LNCaP clone FGC (cell line): ENCODE measurements at regions not wholly inside any gene's neighbourhood (a gene's known extent, or its start where the extent isn't known, plus 50 kb on each side); places are given as distances from the start of the nearest gene placed in this dataset.
A peak's percentile ranks its signal among the peaks of the same experiment; 100 is the strongest.

Source experiments
- DNase-seq: peaks from one replicate; pipeline ENCODE4 v3.0.0-alpha.2; 2011; ENCODE audit warnings: low read depth
- H3K4me3 ChIP-seq: 2 replicates; pipeline ENCODE4 v1.5.1; 2011; ENCODE audit warnings: mild to moderate bottlenecking, low read depth, low read length, control low read depth
- TF ChIP-seq, protein P1 (sequence below): IDR thresholded peaks from 2 replicates; pipeline ENCODE4 v1.5.1; 2012; ENCODE audit warnings: mild to moderate bottlenecking; ENCODE audit not compliant: control insufficient read depth, insufficient read depth; ENCODE audit errors: extremely low read depth

GRCh38 chr11:80214413-80214812 is 773.6 kb upstream of the TENM4 start:
- no peak overlapping the region for H3K4me3 ChIP-seq
- TF ChIP-seq, protein P1, sequence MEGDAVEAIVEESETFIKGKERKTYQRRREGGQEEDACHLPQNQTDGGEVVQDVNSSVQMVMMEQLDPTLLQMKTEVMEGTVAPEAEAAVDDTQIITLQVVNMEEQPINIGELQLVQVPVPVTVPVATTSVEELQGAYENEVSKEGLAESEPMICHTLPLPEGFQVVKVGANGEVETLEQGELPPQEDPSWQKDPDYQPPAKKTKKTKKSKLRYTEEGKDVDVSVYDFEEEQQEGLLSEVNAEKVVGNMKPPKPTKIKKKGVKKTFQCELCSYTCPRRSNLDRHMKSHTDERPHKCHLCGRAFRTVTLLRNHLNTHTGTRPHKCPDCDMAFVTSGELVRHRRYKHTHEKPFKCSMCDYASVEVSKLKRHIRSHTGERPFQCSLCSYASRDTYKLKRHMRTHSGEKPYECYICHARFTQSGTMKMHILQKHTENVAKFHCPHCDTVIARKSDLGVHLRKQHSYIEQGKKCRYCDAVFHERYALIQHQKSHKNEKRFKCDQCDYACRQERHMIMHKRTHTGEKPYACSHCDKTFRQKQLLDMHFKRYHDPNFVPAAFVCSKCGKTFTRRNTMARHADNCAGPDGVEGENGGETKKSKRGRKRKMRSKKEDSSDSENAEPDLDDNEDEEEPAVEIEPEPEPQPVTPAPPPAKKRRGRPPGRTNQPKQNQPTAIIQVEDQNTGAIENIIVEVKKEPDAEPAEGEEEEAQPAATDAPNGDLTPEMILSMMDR = no peak
- no peak for DNase-seq

- no peak overlapping the region for H3K4me3 ChIP-seq
- TF ChIP-seq, protein P1 = no peak
- DNase-seq = no peak
Observed at GRCh38 chr11:80211673-80212072, 770.8 kb upstream of the TENM4 start.

- no peak for DNase-seq
- TF ChIP-seq, protein P1 = no peak
Observed at GRCh38 chr11:80204021-80204420, 763.2 kb upstream of the TENM4 start.

DNA sequence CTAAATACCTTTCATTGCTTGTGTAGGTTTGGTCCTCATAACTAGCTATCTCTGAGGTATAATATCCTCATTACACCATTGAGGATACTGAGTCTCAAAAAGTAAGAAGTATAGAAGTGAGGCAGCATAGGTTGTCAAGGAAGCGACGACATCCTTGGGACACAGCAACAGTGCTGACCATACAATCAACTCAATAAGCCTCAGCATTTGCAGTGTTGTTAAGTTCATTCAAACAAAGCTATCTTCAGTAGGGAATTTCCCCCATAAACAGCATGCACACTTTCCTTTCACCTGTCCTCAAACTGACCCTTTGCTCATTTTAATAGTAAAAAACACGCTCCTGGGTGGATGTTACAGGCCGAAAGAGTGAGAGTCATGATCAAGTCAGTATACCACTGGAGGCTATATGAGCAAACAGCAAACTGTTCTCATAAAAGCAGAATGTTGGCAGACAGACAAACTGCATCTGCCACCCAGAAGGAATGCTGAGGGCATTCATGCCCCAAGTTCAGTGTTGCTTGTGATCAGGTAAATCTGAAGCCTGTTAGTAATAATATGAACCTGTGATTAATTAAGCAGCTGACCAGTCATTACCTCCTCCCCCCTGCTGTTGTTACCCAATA is 756.2 kb upstream of the TENM4 start:
- TF ChIP-seq, protein P1 = no peak
- H3K4me3 ChIP-seq = no peak overlapping the region
- peak; percentile 83 for DNase-seq

More at GRCh38 chr11:80204021-80204420, 763.2 kb upstream of the TENM4 start:
- no peak overlapping the region for H3K4me3 ChIP-seq

GRCh38 chr11:80196041-80196440 is 755.2 kb upstream of the TENM4 start:
- H3K4me3 ChIP-seq = no peak overlapping the region
- no peak for DNase-seq
- TF ChIP-seq, protein P1 = no peak

DNA sequence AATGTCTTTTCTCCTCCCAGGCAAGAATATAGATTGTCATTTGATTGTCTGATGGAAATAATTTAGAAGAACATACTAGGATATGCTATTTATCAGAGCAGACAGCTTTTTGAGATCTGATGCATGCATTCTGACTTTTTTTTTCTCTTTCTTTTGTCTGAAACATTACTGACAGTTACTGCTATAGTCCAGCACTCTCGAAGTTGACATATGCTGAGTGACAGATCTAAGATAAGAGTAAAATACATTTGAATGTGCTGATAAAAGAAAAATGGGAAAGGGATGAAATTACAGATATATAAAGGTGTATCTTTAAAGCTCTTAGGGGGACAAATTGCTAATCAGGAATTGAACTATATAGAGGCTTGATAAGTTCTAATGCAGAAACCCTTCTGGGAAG is 753.8 kb upstream of the TENM4 start:
- DNase-seq = no peak
- TF ChIP-seq, protein P1 = no peak
- no peak overlapping the region for H3K4me3 ChIP-seq

GRCh38 chr11:80194016-80194415 is 753.2 kb upstream of the TENM4 start:
- H3K4me3 ChIP-seq = no peak overlapping the region
- no peak for DNase-seq
- TF ChIP-seq, protein P1 = no peak
